ENCODE measurements at regions not wholly inside any gene's neighbourhood (a gene's known extent, or its start where the extent isn't known, plus 50 kb on each side); places are given as distances from the start of the nearest gene placed in this dataset.

GRCh38 chr4:73690051-73690738 is 50.2 kb upstream of the CXCL8 start:
- H3K27ac ChIP-seq (ENCODE audit: low read length), result no peak overlapping the region
- H3K4me1 ChIP-seq (ENCODE audit: control insufficient read depth in 1 of 2, extremely low read depth in 1 of 2, insufficient read depth in 2 of 2, low read length in 2 of 2), result no peaks in the 10 kb centered on the region
- Mint-ChIP-seq H3K36me3 (no peaks in the 10 kb centered on the region), H3K4me3 (no peak overlapping the region), H3K4me1 (no peaks in the 10 kb centered on the region), H3K27ac (no peak overlapping the region), H3K27me3 (peaks cover 0 to 4% of the 10 kb centered on the region in 2 donors), H3K9me3 (peaks cover 0 to 14% (median 0%) of the 10 kb centered on the region in 3 donors)
- H3K4me3 ChIP-seq (ENCODE audit: control insufficient read depth in 1 of 2, extremely low read depth in 1 of 2, low read length in 1 of 2), result no peak overlapping the region
- ChIA-PET CTCF (no interaction called here), POLR2A (no interaction called here)
- DNase-seq, result no peak
- H3K27me3 ChIP-seq (replicated peaks in 1 of 2; ENCODE audit: control insufficient read depth in 2 of 2, extremely low read depth in 1 of 2, insufficient read depth in 2 of 2, low read length in 1 of 2), result no peaks in the 10 kb centered on the region
- H3K36me3 ChIP-seq (ENCODE audit: control insufficient read depth in 2 of 2, extremely low read depth in 1 of 2, insufficient read depth in 1 of 2, low read length in 1 of 2), result no peaks in the 10 kb centered on the region
- H3K9me3 ChIP-seq, result no peaks in the 10 kb centered on the region
- no peak for ATAC-seq (replicated peaks in 1 of 4)

All from T-cell (primary cell).